OCI-LY7 (cell line): ENCODE measurements at regions not wholly inside any gene's neighbourhood (a gene's known extent, or its start where the extent isn't known, plus 50 kb on each side); places are given as distances from the start of the nearest gene placed in this dataset.

ENCODE experiments used
- EZH2phosphoT487 ChIP-seq: fragments of 200-600 bp; sonication (generic); IDR thresholded peaks from 2 replicates; pipeline ENCODE4 v1.6.1; 2018; ENCODE audit warnings: low read depth, borderline replicate concordance, mild to moderate bottlenecking, mixed run types, antibody characterized with exemption, low read length, moderate library complexity, mixed read lengths
- TF ChIP-seq, protein P1 (sequence below): fragments of 200-600 bp; sonication (generic); conservative IDR thresholded peaks from 2 replicates; pipeline ENCODE4 v1.5.1; 2014; ENCODE audit warnings: mild to moderate bottlenecking, antibody characterized with exemption, low read length, moderate library complexity, mixed read lengths

GRCh38 chr5:15383021-15383420 is 117.0 kb upstream of the FBXL7 start:
- TF ChIP-seq, protein P1, sequence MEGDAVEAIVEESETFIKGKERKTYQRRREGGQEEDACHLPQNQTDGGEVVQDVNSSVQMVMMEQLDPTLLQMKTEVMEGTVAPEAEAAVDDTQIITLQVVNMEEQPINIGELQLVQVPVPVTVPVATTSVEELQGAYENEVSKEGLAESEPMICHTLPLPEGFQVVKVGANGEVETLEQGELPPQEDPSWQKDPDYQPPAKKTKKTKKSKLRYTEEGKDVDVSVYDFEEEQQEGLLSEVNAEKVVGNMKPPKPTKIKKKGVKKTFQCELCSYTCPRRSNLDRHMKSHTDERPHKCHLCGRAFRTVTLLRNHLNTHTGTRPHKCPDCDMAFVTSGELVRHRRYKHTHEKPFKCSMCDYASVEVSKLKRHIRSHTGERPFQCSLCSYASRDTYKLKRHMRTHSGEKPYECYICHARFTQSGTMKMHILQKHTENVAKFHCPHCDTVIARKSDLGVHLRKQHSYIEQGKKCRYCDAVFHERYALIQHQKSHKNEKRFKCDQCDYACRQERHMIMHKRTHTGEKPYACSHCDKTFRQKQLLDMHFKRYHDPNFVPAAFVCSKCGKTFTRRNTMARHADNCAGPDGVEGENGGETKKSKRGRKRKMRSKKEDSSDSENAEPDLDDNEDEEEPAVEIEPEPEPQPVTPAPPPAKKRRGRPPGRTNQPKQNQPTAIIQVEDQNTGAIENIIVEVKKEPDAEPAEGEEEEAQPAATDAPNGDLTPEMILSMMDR, result no peak
- no peak for TF ChIP-seq EZH2phosphoT487
